ENCODE measurements at regions not wholly inside any gene's neighbourhood (a gene's known extent, or its start where the extent isn't known, plus 50 kb on each side); places are given as distances from the start of the nearest gene placed in this dataset.

GRCh38 chr9:38318759-38319495 lies 73.6 kb upstream of the ALDH1B1 start:
- no peak overlapping the region for H2AFZ ChIP-seq (ENCODE audit: low read depth, low read length)
- H3K9ac ChIP-seq (ENCODE audit: low read depth, low read length) = no peak overlapping the region
- no peaks in the 10 kb centered on the region for H3K9me3 ChIP-seq (ENCODE audit: insufficient read depth, low read length, severe bottlenecking)
- TF ChIP-seq EZH2 (IDR thresholded peaks at IDR 0.05; ENCODE audit: borderline replicate concordance, low read depth, low read length, severe bottlenecking) = no peak
- TF ChIP-seq, protein P1, sequence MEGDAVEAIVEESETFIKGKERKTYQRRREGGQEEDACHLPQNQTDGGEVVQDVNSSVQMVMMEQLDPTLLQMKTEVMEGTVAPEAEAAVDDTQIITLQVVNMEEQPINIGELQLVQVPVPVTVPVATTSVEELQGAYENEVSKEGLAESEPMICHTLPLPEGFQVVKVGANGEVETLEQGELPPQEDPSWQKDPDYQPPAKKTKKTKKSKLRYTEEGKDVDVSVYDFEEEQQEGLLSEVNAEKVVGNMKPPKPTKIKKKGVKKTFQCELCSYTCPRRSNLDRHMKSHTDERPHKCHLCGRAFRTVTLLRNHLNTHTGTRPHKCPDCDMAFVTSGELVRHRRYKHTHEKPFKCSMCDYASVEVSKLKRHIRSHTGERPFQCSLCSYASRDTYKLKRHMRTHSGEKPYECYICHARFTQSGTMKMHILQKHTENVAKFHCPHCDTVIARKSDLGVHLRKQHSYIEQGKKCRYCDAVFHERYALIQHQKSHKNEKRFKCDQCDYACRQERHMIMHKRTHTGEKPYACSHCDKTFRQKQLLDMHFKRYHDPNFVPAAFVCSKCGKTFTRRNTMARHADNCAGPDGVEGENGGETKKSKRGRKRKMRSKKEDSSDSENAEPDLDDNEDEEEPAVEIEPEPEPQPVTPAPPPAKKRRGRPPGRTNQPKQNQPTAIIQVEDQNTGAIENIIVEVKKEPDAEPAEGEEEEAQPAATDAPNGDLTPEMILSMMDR (IDR thresholded peaks at IDR 0.05; ENCODE audit: borderline replicate concordance, extremely low read depth, low read length, poor library complexity, severe bottlenecking) = no peak
- no peak overlapping the region for H3K27ac ChIP-seq (ENCODE audit: low read length)
- no peaks in the 10 kb centered on the region for H4K20me1 ChIP-seq (ENCODE audit: insufficient read depth, low read length)
- ATAC-seq (ENCODE audit: insufficient read depth, low read depth) (no peak), DNase-seq (no peak)
- no peaks in the 10 kb centered on the region for H3K27me3 ChIP-seq (ENCODE audit: insufficient read depth, low read length, poor library complexity)
- H3K36me3 ChIP-seq (ENCODE audit: insufficient read depth, low read length) = no peaks in the 10 kb centered on the region
- no peak overlapping the region for H3K4me3 ChIP-seq (ENCODE audit: low read depth in 1 of 2, low read length in 2 of 2)
- no peak overlapping the region for H3K4me2 ChIP-seq (ENCODE audit: insufficient read depth, low read length)
- H3K4me1 ChIP-seq (ENCODE audit: insufficient read depth, low read length) = no peaks in the 10 kb centered on the region
- no peaks in the 10 kb centered on the region for H3K79me2 ChIP-seq (ENCODE audit: insufficient read depth, low read length)

DNA sequence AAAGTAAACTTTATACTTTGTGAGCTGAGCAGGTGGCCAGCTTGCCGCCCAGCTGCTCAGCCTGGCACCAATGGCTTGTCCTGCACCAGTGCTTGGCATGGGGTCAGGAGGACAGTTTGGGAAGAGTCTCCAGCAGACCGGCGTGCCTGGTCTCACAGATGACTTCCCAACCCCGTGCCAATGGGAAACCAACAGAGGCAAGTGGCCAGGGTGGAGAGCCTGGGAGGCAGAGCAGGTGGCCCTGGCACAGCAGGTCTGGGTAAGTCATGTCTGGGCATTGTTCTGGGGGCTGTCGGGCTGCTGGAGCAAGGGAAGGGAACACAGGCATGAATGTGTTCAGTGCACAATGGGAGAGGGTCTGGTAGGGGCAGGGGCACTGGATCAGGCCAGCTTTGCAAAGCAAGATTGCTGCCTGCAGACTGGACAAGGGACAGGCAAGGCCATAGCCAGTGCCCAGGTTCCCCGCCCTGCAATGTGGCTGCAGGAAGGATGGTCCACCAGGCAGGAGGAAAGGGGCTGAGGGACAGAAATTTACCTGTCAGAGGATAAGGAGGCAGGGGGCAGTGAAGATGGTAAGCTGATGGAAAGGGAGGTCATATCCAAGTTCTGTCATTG lies 76.2 kb upstream of the ALDH1B1 start:
- no peak for ATAC-seq (ENCODE audit: insufficient read depth, low read depth)
- no peaks in the 10 kb centered on the region for H4K20me1 ChIP-seq (ENCODE audit: insufficient read depth, low read length)
- H3K36me3 ChIP-seq (ENCODE audit: insufficient read depth, low read length) = no peaks in the 10 kb centered on the region
- TF ChIP-seq, protein P1 (IDR thresholded peaks at IDR 0.05; ENCODE audit: borderline replicate concordance, extremely low read depth, low read length, poor library complexity, severe bottlenecking) = no peak
- no peak for TF ChIP-seq EZH2 (IDR thresholded peaks at IDR 0.05; ENCODE audit: borderline replicate concordance, low read depth, low read length, severe bottlenecking)
- DNase-seq = no peak
- H3K27me3 ChIP-seq (ENCODE audit: insufficient read depth, low read length, poor library complexity) = no peaks in the 10 kb centered on the region
- no peak overlapping the region for H2AFZ ChIP-seq (ENCODE audit: low read depth, low read length)
- no peaks in the 10 kb centered on the region for H3K9me3 ChIP-seq (ENCODE audit: insufficient read depth, low read length, severe bottlenecking)
- no peak overlapping the region for H3K4me2 ChIP-seq (ENCODE audit: insufficient read depth, low read length)
- H3K79me2 ChIP-seq (ENCODE audit: insufficient read depth, low read length) = no peaks in the 10 kb centered on the region
- no peak overlapping the region for H3K27ac ChIP-seq (ENCODE audit: low read length)
- no peaks in the 10 kb centered on the region for H3K4me1 ChIP-seq (ENCODE audit: insufficient read depth, low read length)
- H3K4me3 ChIP-seq (ENCODE audit: low read depth in 1 of 2, low read length in 2 of 2) = no peak overlapping the region
- H3K9ac ChIP-seq (ENCODE audit: low read depth, low read length) = no peak overlapping the region

GRCh38 chr9:38315085-38315595 lies 77.4 kb upstream of the ALDH1B1 start:
- Histone ChIP-seq H3K4me1 (ENCODE audit: insufficient read depth, low read length) (no peaks in the 10 kb centered on the region), H3K9me3 (ENCODE audit: insufficient read depth, low read length, severe bottlenecking) (no peaks in the 10 kb centered on the region), H4K20me1 (ENCODE audit: insufficient read depth, low read length) (no peaks in the 10 kb centered on the region), H3K27me3 (ENCODE audit: insufficient read depth, low read length, poor library complexity) (no peaks in the 10 kb centered on the region), H3K36me3 (ENCODE audit: insufficient read depth, low read length) (no peaks in the 10 kb centered on the region), H3K9ac (ENCODE audit: low read depth, low read length) (no peak overlapping the region), H3K4me2 (ENCODE audit: insufficient read depth, low read length) (no peak overlapping the region), H3K79me2 (ENCODE audit: insufficient read depth, low read length) (no peaks in the 10 kb centered on the region), H2AFZ (ENCODE audit: low read depth, low read length) (no peak overlapping the region), H3K4me3 (ENCODE audit: low read depth in 1 of 2, low read length in 2 of 2) (no peak overlapping the region), H3K27ac (ENCODE audit: low read length) (no peak overlapping the region)
- DNase-seq (no peak), ATAC-seq (ENCODE audit: insufficient read depth, low read depth) (no peak)
- no peak for TF ChIP-seq EZH2 (IDR thresholded peaks at IDR 0.05; ENCODE audit: borderline replicate concordance, low read depth, low read length, severe bottlenecking)
- TF ChIP-seq, protein P1 (IDR thresholded peaks at IDR 0.05; ENCODE audit: borderline replicate concordance, extremely low read depth, low read length, poor library complexity, severe bottlenecking) = no peak

Data from DND-41 (cell line).